ENCODE measurements at regions not wholly inside any gene's neighbourhood (a gene's known extent, or its start where the extent isn't known, plus 50 kb on each side); places are given as distances from the start of the nearest gene placed in this dataset.

DNA sequence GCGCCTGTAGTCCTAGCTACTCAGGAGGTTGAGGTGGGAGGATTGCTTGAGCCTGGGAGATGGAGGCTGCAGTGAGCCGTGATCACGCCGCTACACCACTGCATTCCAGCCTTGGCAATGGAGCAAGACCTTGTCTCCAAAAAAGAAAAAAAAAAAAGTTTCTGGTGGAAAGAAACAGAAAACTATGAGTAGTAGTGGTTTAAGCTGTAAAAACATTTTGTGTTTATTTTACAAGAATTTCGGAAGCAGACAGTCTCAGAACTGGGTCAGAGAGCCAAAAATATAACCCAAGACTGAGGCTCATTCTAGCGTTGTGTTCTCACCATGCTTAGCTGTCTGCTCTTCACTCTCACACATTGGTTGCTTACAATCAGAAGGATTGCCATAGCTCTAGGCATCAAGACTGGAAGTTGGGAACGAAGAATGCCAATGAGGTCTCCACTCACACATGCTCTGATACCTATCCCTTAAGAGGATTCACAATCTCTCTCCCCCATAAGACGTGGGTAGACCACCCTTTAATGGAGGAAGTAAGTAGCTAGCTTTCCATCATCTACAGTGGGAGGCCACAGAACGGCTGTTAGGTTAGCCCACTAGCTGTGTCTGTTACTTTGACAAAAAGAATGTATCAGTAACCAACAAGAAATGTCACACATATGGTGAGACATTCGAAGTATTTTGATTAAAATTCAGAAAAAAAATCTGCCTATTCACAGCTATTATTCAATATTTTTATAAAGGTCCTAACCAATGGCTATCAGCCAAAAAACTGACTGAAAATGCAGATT is 117.6 kb upstream of the RASSF8 start:
- TF ChIP-seq CTCF (IDR thresholded peaks at IDR 0.05) = no peak
- TF ChIP-seq EZH2 (IDR thresholded peaks at IDR 0.05) = no peak
- no peak for TF ChIP-seq EZH2phosphoT487 (IDR thresholded peaks at IDR 0.05)
- no peak overlapping the region for H3K4me2 ChIP-seq

GRCh38 chr12:25842254-25842653 is 116.2 kb upstream of the RASSF8 start:
- Histone ChIP-seq H3K36me3 (no peaks in the 10 kb centered on the region), H3K27me3 (no peaks in the 10 kb centered on the region), H3K4me2 (no peak overlapping the region), H3K27ac (no peak overlapping the region), H3K9ac (no peak overlapping the region), H3K4me3 (no peak overlapping the region), H3F3A (ENCODE audit: low read depth) (no peaks in the 10 kb centered on the region), H2AFZ (replicated peaks) (no peak overlapping the region), H4K20me1 (ENCODE audit: low read depth) (no peaks in the 10 kb centered on the region), H3K9me3 (ENCODE audit: low read depth) (no peaks in the 10 kb centered on the region), H3K79me2 (ENCODE audit: low read depth) (no peaks in the 10 kb centered on the region), H3K4me1 (peaks cover 15% of the 10 kb centered on the region)
- H3K27me3 Mint-ChIP-seq (ENCODE audit: insufficient read depth, low read depth) = peaks cover 5% of the 10 kb centered on the region
- H3K36me3 Mint-ChIP-seq = no peaks in the 10 kb centered on the region
- no peak overlapping the region for H3K4me3 Mint-ChIP-seq
- TF ChIP-seq EZH2 (IDR thresholded peaks at IDR 0.05) (no peak), CTCF (IDR thresholded peaks at IDR 0.05) (no peak), EZH2phosphoT487 (IDR thresholded peaks at IDR 0.05) (no peak)
- no peaks in the 10 kb centered on the region for H3K9me3 Mint-ChIP-seq
- H3K4me1 Mint-ChIP-seq = no peaks in the 10 kb centered on the region
- DNase-seq (ENCODE audit: low spot score) = no peak
- H3K27ac Mint-ChIP-seq = no peak overlapping the region

More for the DNA sequence above, 117.6 kb upstream of the RASSF8 start:
- Histone ChIP-seq H3K27ac (no peak overlapping the region), H3K79me2 (ENCODE audit: low read depth) (no peaks in the 10 kb centered on the region), H3K27me3 (no peaks in the 10 kb centered on the region), H3K4me1 (peaks cover 15% of the 10 kb centered on the region), H3K36me3 (no peaks in the 10 kb centered on the region), H3K9ac (no peak overlapping the region), H2AFZ (replicated peaks) (no peak overlapping the region), H3K9me3 (ENCODE audit: low read depth) (no peaks in the 10 kb centered on the region), H3F3A (ENCODE audit: low read depth) (no peaks in the 10 kb centered on the region), H4K20me1 (ENCODE audit: low read depth) (no peaks in the 10 kb centered on the region), H3K4me3 (no peak overlapping the region)
- Mint-ChIP-seq H3K27ac (no peak overlapping the region), H3K4me3 (no peak overlapping the region), H3K4me1 (no peaks in the 10 kb centered on the region), H3K9me3 (no peaks in the 10 kb centered on the region), H3K27me3 (ENCODE audit: insufficient read depth, low read depth) (no peaks in the 10 kb centered on the region), H3K36me3 (no peaks in the 10 kb centered on the region)
- DNase-seq (ENCODE audit: low spot score) = no peak

DNA sequence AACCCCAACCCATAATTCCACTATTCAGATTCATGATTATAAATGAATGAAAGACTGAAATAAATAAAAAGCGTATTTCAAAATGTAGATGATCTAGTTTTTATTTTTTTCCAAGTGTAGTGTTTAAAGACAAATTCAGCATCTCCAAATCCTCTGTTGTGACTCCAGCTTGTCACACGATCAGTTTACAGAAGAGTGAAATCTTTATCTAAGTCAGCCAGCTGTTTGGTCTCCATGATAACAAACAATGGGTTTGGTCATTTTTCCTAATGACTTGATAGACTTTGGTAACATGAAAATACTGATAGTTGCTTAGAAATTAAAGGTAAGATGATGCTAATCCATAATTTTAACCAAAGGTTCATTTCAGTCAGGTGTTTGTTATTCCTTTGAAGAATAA is 114.5 kb upstream of the RASSF8 start:
- no peaks in the 10 kb centered on the region for H3K27me3 ChIP-seq
- H3K79me2 ChIP-seq (ENCODE audit: low read depth) = no peaks in the 10 kb centered on the region
- H3K4me1 Mint-ChIP-seq = no peaks in the 10 kb centered on the region
- H3K4me1 ChIP-seq = peaks cover 9% of the 10 kb centered on the region
- TF ChIP-seq CTCF (IDR thresholded peaks at IDR 0.05) (no peak), EZH2 (IDR thresholded peaks at IDR 0.05) (no peak), EZH2phosphoT487 (IDR thresholded peaks at IDR 0.05) (no peak)
- no peak overlapping the region for H3K27ac Mint-ChIP-seq
- no peak overlapping the region for H3K4me3 ChIP-seq
- H3K36me3 ChIP-seq = no peaks in the 10 kb centered on the region
- H3K9me3 Mint-ChIP-seq = no peaks in the 10 kb centered on the region
- no peak overlapping the region for H3K9ac ChIP-seq
- no peaks in the 10 kb centered on the region for H3F3A ChIP-seq (ENCODE audit: low read depth)
- H3K27me3 Mint-ChIP-seq (ENCODE audit: insufficient read depth, low read depth) = peaks cover 5% of the 10 kb centered on the region
- H3K9me3 ChIP-seq (ENCODE audit: low read depth) = no peaks in the 10 kb centered on the region
- no peak overlapping the region for H3K4me3 Mint-ChIP-seq
- H3K4me2 ChIP-seq = no peak overlapping the region
- no peaks in the 10 kb centered on the region for H4K20me1 ChIP-seq (ENCODE audit: low read depth)
- no peak overlapping the region for H3K27ac ChIP-seq
- H3K36me3 Mint-ChIP-seq = no peaks in the 10 kb centered on the region
- DNase-seq (ENCODE audit: low spot score) = no peak
- H2AFZ ChIP-seq (replicated peaks) = no peak overlapping the region

All from neural progenitor cell (in vitro differentiated cells).